Activated gamma-delta T cell treated with Interleukin-2 at 50 U/mL for 16 hours (primary cell): ENCODE measurements at regions not wholly inside any gene's neighbourhood (a gene's known extent, or its start where the extent isn't known, plus 50 kb on each side); places are given as distances from the start of the nearest gene placed in this dataset.

Source experiments
- DNase-seq: peaks from one replicate; pipeline ENCODE4 v3.0.0-alpha.2; 2020

GRCh38 chr13:90526711-90527110 is 820.8 kb upstream of the MIR17HG start:
- no peak for DNase-seq

GRCh38 chr13:90531744-90532143 is 815.7 kb upstream of the MIR17HG start:
- DNase-seq, result no peak

GRCh38 chr13:90532861-90533492 is 814.5 kb upstream of the MIR17HG start:
- no peak for DNase-seq

- no peak for DNase-seq
These were observed 813.6 kb upstream of the MIR17HG start for GRCh38 chr13:90533866-90534265.

GRCh38 chr13:90534617-90535370 is 812.7 kb upstream of the MIR17HG start:
- no peak for DNase-seq

GRCh38 chr13:90535421-90535820 is 812.1 kb upstream of the MIR17HG start:
- no peak for DNase-seq

GRCh38 chr13:90538063-90538462 is 809.4 kb upstream of the MIR17HG start:
- no peak for DNase-seq

- DNase-seq, result no peak
These were observed 806.1 kb upstream of the MIR17HG start for GRCh38 chr13:90541346-90541745.

GRCh38 chr13:90542959-90543505 is 804.5 kb upstream of the MIR17HG start:
- DNase-seq, result no peak

GRCh38 chr13:90545070-90545840 is 802.2 kb upstream of the MIR17HG start:
- DNase-seq, result no peak

- DNase-seq, result no peak
These were observed 800.2 kb upstream of the MIR17HG start for GRCh38 chr13:90547272-90547790.

- no peak for DNase-seq
These were observed 796.2 kb upstream of the MIR17HG start for GRCh38 chr13:90551253-90551652.

GRCh38 chr13:90552702-90553101 is 794.8 kb upstream of the MIR17HG start:
- no peak for DNase-seq

GRCh38 chr13:90553159-90553558 is 794.3 kb upstream of the MIR17HG start:
- no peak for DNase-seq

- DNase-seq, result no peak
These were observed 789.9 kb upstream of the MIR17HG start for GRCh38 chr13:90557626-90558025.

GRCh38 chr13:90562443-90562842 is 785.0 kb upstream of the MIR17HG start:
- DNase-seq, result no peak

GRCh38 chr13:90564096-90564495 is 783.4 kb upstream of the MIR17HG start:
- no peak for DNase-seq

- DNase-seq, result no peak
These were observed 782.9 kb upstream of the MIR17HG start for GRCh38 chr13:90564566-90564965.

- DNase-seq, result no peak
These were observed 781.3 kb upstream of the MIR17HG start for GRCh38 chr13:90565985-90566713.

- DNase-seq, result no peak
These were observed 779.3 kb upstream of the MIR17HG start for GRCh38 chr13:90568165-90568564.

GRCh38 chr13:90576067-90576466 is 771.4 kb upstream of the MIR17HG start:
- no peak for DNase-seq

- no peak for DNase-seq
These were observed 769.8 kb upstream of the MIR17HG start for GRCh38 chr13:90577726-90578125.

GRCh38 chr13:90585392-90585791 is 762.1 kb upstream of the MIR17HG start:
- no peak for DNase-seq
